ENCODE measurements at regions not wholly inside any gene's neighbourhood (a gene's known extent, or its start where the extent isn't known, plus 50 kb on each side); places are given as distances from the start of the nearest gene placed in this dataset.

- Histone ChIP-seq H3K36me3 (no peaks in the 10 kb centered on the region), H3K9me3 (no peaks in the 10 kb centered on the region), H3K4me3 (no peak overlapping the region), H3K27ac (no peak overlapping the region), H3K27me3 (no peaks in the 10 kb centered on the region), H3K4me1 (no peaks in the 10 kb centered on the region)
- WGBS (ENCODE audit: insufficient coverage, low coverage, low lambda C conversion rate, missing lambda C conversion rate): no CpG with 5 or more reads among the region's 2 CpGs
- DNase-seq (no peak), ATAC-seq (no peak)
- TF ChIP-seq, protein P1, sequence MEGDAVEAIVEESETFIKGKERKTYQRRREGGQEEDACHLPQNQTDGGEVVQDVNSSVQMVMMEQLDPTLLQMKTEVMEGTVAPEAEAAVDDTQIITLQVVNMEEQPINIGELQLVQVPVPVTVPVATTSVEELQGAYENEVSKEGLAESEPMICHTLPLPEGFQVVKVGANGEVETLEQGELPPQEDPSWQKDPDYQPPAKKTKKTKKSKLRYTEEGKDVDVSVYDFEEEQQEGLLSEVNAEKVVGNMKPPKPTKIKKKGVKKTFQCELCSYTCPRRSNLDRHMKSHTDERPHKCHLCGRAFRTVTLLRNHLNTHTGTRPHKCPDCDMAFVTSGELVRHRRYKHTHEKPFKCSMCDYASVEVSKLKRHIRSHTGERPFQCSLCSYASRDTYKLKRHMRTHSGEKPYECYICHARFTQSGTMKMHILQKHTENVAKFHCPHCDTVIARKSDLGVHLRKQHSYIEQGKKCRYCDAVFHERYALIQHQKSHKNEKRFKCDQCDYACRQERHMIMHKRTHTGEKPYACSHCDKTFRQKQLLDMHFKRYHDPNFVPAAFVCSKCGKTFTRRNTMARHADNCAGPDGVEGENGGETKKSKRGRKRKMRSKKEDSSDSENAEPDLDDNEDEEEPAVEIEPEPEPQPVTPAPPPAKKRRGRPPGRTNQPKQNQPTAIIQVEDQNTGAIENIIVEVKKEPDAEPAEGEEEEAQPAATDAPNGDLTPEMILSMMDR (IDR thresholded peaks at IDR 0.05): no peak
- no peak for TF ChIP-seq POLR2A (IDR thresholded peaks at IDR 0.05)
- intact Hi-C loops (cut with DNase I): no loop called here
These were observed 56.9 kb upstream of the TRIM67 start for GRCh38 chr1:231104917-231105316.

- WGBS (ENCODE audit: insufficient coverage, low coverage, low lambda C conversion rate, missing lambda C conversion rate): 29% methylated on average over 1 of the region's 1 CpG
- Histone ChIP-seq H3K9me3 (no peaks in the 10 kb centered on the region), H3K36me3 (no peaks in the 10 kb centered on the region), H3K27ac (no peak overlapping the region), H3K27me3 (no peaks in the 10 kb centered on the region), H3K4me3 (no peak overlapping the region), H3K4me1 (no peaks in the 10 kb centered on the region)
- no peak for DNase-seq
- TF ChIP-seq, protein P1 (IDR thresholded peaks at IDR 0.05): no peak
- no peak for TF ChIP-seq POLR2A (IDR thresholded peaks at IDR 0.05)
- intact Hi-C loops (cut with DNase I): no loop called here
- ATAC-seq: no peak
These were observed 57.9 kb upstream of the TRIM67 start for GRCh38 chr1:231103961-231104360.

GRCh38 chr1:231099996-231100767 is 60.1 kb upstream of the FAM89A start:
- DNase-seq (no peak), ATAC-seq (no peak)
- no peak overlapping the region for H3K4me3 ChIP-seq
- intact Hi-C loops (cut with DNase I): loop anchor here in 1 of 2 donors (10.0 kb wide), 1 partner anchor 185 kb away; no protein-coding TSS in a partner anchor
- H3K4me1 ChIP-seq: no peaks in the 10 kb centered on the region
- no peaks in the 10 kb centered on the region for H3K36me3 ChIP-seq
- no peaks in the 10 kb centered on the region for H3K9me3 ChIP-seq
- no peak overlapping the region for H3K27ac ChIP-seq
- TF ChIP-seq, protein P1 (IDR thresholded peaks at IDR 0.05): no peak
- no peak for TF ChIP-seq POLR2A (IDR thresholded peaks at IDR 0.05)
- WGBS (ENCODE audit: insufficient coverage, low coverage, low lambda C conversion rate, missing lambda C conversion rate): 55% methylated on average over 4 of the region's 9 CpGs
- no peaks in the 10 kb centered on the region for H3K27me3 ChIP-seq

- no peak for TF ChIP-seq POLR2A (IDR thresholded peaks at IDR 0.05)
- TF ChIP-seq, protein P1 (IDR thresholded peaks at IDR 0.05): no peak
- H3K4me1 ChIP-seq: no peaks in the 10 kb centered on the region
- ATAC-seq (no peak), DNase-seq (no peak)
- H3K4me3 ChIP-seq: no peak overlapping the region
- intact Hi-C loops (cut with DNase I): loop anchor here in 1 of 2 donors (10.0 kb wide), 1 partner anchor 185 kb away; no protein-coding TSS in a partner anchor
- H3K36me3 ChIP-seq: no peaks in the 10 kb centered on the region
- no peaks in the 10 kb centered on the region for H3K9me3 ChIP-seq
- WGBS (ENCODE audit: insufficient coverage, low coverage, low lambda C conversion rate, missing lambda C conversion rate): 79% methylated on average over 6 of the region's 6 CpGs
- H3K27me3 ChIP-seq: no peaks in the 10 kb centered on the region
- H3K27ac ChIP-seq: no peak overlapping the region
These were observed 59.3 kb upstream of the FAM89A start for GRCh38 chr1:231099311-231099710.

Measured in right lobe of liver (tissue), 6 donors.